Aorta (tissue), 5 donors: ENCODE measurements at regions not wholly inside any gene's neighbourhood (a gene's known extent, or its start where the extent isn't known, plus 50 kb on each side); places are given as distances from the start of the nearest gene placed in this dataset.

Experiments
- ATAC-seq: fragments of 200-7000 bp; cut with Tn5 transposase; one replicate; pipeline ENCODE4 v1.9.1; 2022; ENCODE audit warnings: moderate library complexity; ENCODE audit not compliant: low FRiP score
- DNase-seq, 2 donors: peaks; one replicate each; pipeline ENCODE4 v3.0.0-alpha.2; 2020
- H3K27ac ChIP-seq, 2 donors: one replicate each; pipeline ENCODE4 v1.5.1; 2013; ENCODE audit warnings: low read length in 2 of 2, mild to moderate bottlenecking in 2 of 2, moderate library complexity in 2 of 2, control low read depth in 1 of 2, inconsistent platforms in 1 of 2, low read depth in 1 of 2
- H3K27me3 ChIP-seq, 2 donors: one replicate each; pipeline ENCODE4 v1.6.1; 2013; ENCODE audit warnings: control low read depth in 1 of 2, low read length in 1 of 2, mild to moderate bottlenecking in 1 of 2, moderate library complexity in 1 of 2; ENCODE audit not compliant: insufficient read depth in 2 of 2, control insufficient read depth in 1 of 2
- H3K36me3 ChIP-seq, 2 donors: one replicate each; pipeline ENCODE4 v1.6.1; 2013; ENCODE audit warnings: control low read depth in 1 of 2, low read length in 1 of 2, mild to moderate bottlenecking in 1 of 2; ENCODE audit not compliant: insufficient read depth in 2 of 2, control insufficient read depth in 1 of 2
- H3K4me1 ChIP-seq, 2 donors: one replicate each; pipeline ENCODE4 v1.6.1; 2013; ENCODE audit warnings: low read length in 2 of 2, control low read depth in 1 of 2, mild to moderate bottlenecking in 1 of 2, moderate library complexity in 1 of 2; ENCODE audit not compliant: insufficient read depth in 2 of 2, control insufficient read depth in 1 of 2
- H3K4me3 ChIP-seq, 2 donors: one replicate each; pipeline ENCODE4 v1.5.1; 2013; ENCODE audit warnings: low read length in 2 of 2, control low read depth in 1 of 2, mild to moderate bottlenecking in 1 of 2
- H3K9me3 ChIP-seq: one replicate; pipeline ENCODE4 v1.6.1; 2013; ENCODE audit warnings: mild to moderate bottlenecking, low read length; ENCODE audit not compliant: control insufficient read depth
- WGBS, 2 donors: extraction: QIAGEN DNeasy Blood & Tissue Kit; methylation state at CpG; one replicate each; pipeline ENCODE4 v1.1.7; 2013; 5-methylcytosine and 5-hydroxymethylcytosine counted together
- intact Hi-C, 2 donors: fragments of 100-400 bp; cut with DNase I; formaldehyde crosslinking; loops; one replicate each; pipeline versions ENCODE4 v1.14.2 to v1.15.0; 2022
- donor health status: healthy with polysubstance abuse.
- donor health status: Bipolar disorder and iron deficiency.
- donor health status: DM: no; HTN: no; CAD: no.
- donor health status: DM: no; HTN: no; CAD: no.
- donor health status: DM: yes; HTN: yes; CAD: no.

DNA sequence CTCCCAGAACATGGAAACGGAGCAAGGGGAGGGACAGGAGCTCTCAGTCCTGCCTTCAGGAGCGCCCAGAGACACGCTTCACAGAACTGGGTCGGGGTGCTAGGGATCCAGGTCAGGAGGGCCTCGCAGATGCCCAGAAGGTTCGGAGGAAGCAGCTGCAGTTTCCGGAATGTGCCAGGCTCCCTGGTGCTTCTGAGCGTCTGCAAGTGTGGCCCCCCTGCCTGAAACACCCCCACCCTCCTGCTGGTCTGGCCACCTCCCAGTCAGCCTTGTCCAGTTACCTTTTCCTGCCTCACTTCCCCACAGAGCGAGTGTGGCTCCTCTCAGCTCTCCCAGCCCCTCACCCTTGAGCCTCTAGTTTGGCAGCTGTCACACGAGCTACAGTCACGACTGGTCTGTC, 88.3 kb upstream of the TAF1B start:
- WGBS, 2 donors, result 87% methylated on average over 11 of the region's 11 CpGs
- ATAC-seq (no peak), DNase-seq (no peak)
- intact Hi-C loops, result loop anchor here in 1 of 2 donors (5.0 kb wide), 1 partner anchor 123 kb away; the partner anchor contains the start of gene YWHAQ
- Histone ChIP-seq H3K9me3 (no peaks in the 10 kb centered on the region), H3K4me3 (no peak overlapping the region), H3K4me1 (no peaks in the 10 kb centered on the region), H3K27me3 (no peaks in the 10 kb centered on the region), H3K36me3 (no peaks in the 10 kb centered on the region), H3K27ac (no peak overlapping the region)

DNA sequence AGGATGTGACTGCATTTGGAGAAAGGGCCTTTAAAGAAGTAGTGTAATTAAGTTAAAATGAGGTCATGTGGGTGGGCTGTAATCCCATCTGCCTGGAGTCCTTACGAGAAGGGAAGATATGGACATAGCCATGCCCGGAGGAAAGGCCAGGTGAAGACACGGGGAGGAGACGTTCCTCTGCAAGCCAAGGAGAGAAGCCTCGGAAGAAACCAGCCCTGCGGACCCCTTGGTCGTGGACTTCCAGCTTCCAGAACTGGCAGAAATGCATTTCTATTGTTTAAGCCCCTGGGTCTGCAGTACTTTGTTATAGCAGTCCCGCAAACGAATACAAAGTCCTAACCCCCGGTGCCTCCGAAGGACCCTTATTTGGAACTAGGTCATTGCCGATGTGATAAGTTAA, 87.6 kb upstream of the TAF1B start:
- H3K36me3 ChIP-seq, result no peaks in the 10 kb centered on the region
- intact Hi-C loops, result loop anchor here in 1 of 2 donors (5.0 kb wide), 1 partner anchor 123 kb away; the partner anchor contains the start of gene YWHAQ
- no peaks in the 10 kb centered on the region for H3K9me3 ChIP-seq
- WGBS, 2 donors, result 97 to 98% methylated on average over 12 of the region's 12 CpGs
- DNase-seq, result no peak
- H3K4me1 ChIP-seq, result no peaks in the 10 kb centered on the region
- no peaks in the 10 kb centered on the region for H3K27me3 ChIP-seq
- no peak for ATAC-seq
- H3K4me3 ChIP-seq, result no peak overlapping the region
- H3K27ac ChIP-seq, result no peak overlapping the region

- intact Hi-C loops, result loop anchor here in 1 of 2 donors (5.0 kb wide), 1 partner anchor 124 kb away; the partner anchor contains the start of gene YWHAQ
- Histone ChIP-seq H3K9me3 (no peaks in the 10 kb centered on the region), H3K36me3 (no peaks in the 10 kb centered on the region), H3K27ac (no peak overlapping the region), H3K4me3 (no peak overlapping the region), H3K27me3 (no peaks in the 10 kb centered on the region), H3K4me1 (no peaks in the 10 kb centered on the region)
- DNase-seq (peak in 1 of 2 donors; percentile 61), ATAC-seq (no peak)
- WGBS, 2 donors, result 88 to 89% methylated on average over 11 of the region's 11 CpGs
Measured at GRCh38 chr2:9756692-9757250, 86.5 kb upstream of the TAF1B start.

DNA sequence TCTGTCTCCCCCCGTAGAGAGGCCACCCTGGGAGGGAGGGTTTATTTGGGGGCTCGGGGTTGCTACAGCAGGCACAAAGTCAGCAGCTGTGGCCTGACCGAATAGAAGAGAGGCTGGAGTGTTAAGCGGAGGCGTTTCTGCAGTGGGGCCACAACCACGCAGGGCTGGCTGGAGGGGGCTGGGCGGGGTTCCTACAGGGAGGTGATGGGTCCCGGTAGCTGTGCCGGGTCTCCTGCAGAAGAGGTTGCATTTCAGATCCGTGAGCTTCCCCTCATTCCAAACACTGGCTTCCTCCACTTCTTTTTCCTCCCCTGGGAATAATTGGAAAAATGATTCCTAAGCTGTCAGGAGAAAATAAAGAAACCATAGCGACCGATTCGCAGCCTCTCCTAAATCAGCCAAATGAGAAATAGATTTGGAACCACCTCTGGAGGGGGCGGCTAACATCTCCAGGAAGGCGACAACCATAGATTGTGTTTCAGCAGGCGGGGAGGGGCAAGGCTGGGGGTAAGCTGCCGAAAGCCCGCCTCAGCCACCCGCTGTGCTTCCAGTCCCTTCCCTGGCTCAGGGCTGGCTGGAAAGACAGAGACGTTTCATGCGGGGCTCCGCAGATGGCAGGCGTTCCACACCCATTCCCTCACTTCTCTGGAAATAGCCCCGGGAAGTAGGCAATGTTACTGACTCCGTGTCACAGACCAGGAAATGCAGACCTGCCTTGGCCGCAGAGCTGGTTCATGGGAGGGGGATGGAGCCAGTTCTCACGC, 85.6 kb upstream of the TAF1B start:
- Histone ChIP-seq H3K27me3 (no peaks in the 10 kb centered on the region), H3K27ac (no peak overlapping the region), H3K4me3 (peak overlapping the region; percentile 10 to 28), H3K9me3 (no peaks in the 10 kb centered on the region), H3K36me3 (no peaks in the 10 kb centered on the region), H3K4me1 (no peaks in the 10 kb centered on the region)
- DNase-seq, result peak in 1 of 2 donors; percentile 46
- 5 to 6% methylated on average over 27 of the region's 27 CpGs for WGBS, 2 donors
- ATAC-seq, result peak; percentile 40
- intact Hi-C loops, result loop anchor here in 1 of 2 donors (5.0 kb wide), 1 partner anchor 125 kb away; the partner anchor contains the start of gene YWHAQ

DNA sequence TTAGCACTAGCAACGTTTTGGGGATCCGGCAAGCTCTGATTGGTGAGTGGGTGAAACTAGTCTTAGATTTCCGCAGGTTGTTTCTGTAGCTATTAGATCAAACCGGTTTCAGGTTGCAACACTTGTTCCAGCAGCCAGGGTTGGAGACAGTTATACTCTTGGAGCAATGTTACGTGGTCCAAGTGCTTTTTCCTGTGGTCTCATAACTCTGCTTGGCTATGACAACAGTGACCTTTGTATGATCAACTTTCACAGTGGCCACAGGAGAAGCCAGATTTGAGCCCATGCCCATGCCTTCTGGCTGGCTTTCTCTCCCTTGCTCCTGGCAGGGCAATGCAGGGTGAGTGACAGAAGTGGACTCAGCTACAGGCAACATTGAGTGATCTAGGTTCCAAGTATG, 84.5 kb upstream of the TAF1B start:
- no peak overlapping the region for H3K4me3 ChIP-seq
- no peaks in the 10 kb centered on the region for H3K4me1 ChIP-seq
- no peak for DNase-seq
- H3K27me3 ChIP-seq, result no peaks in the 10 kb centered on the region
- intact Hi-C loops, result loop anchor here in 1 of 2 donors (5.0 kb wide), 1 partner anchor 126 kb away; the partner anchor contains the start of gene YWHAQ
- 33 to 42% methylated on average over 5 of the region's 5 CpGs for WGBS, 2 donors
- H3K36me3 ChIP-seq, result no peaks in the 10 kb centered on the region
- no peak for ATAC-seq
- no peaks in the 10 kb centered on the region for H3K9me3 ChIP-seq
- no peak overlapping the region for H3K27ac ChIP-seq

GRCh38 chr2:9760069-9760901, 83.0 kb upstream of the TAF1B start:
- 87 to 89% methylated on average over 4 of the region's 4 CpGs for WGBS, 2 donors
- H3K4me1 ChIP-seq, result no peaks in the 10 kb centered on the region
- no peaks in the 10 kb centered on the region for H3K9me3 ChIP-seq
- no peak overlapping the region for H3K27ac ChIP-seq
- intact Hi-C loops, result no loop called here
- H3K4me3 ChIP-seq, result no peak overlapping the region
- no peak for ATAC-seq
- DNase-seq, result no peak
- no peaks in the 10 kb centered on the region for H3K36me3 ChIP-seq
- H3K27me3 ChIP-seq, result no peaks in the 10 kb centered on the region

GRCh38 chr2:9760902-9761228, 82.4 kb upstream of the TAF1B start:
- intact Hi-C loops, result no loop called here
- no peaks in the 10 kb centered on the region for H3K27me3 ChIP-seq
- H3K9me3 ChIP-seq, result no peaks in the 10 kb centered on the region
- ATAC-seq (no peak), DNase-seq (peak in 1 of 2 donors; percentile 37)
- H3K4me1 ChIP-seq, result no peaks in the 10 kb centered on the region
- no peak overlapping the region for H3K27ac ChIP-seq
- H3K4me3 ChIP-seq, result no peak overlapping the region
- no peaks in the 10 kb centered on the region for H3K36me3 ChIP-seq
- 80 to 94% methylated on average over 7 of the region's 7 CpGs for WGBS, 2 donors

- Histone ChIP-seq H3K4me3 (no peak overlapping the region), H3K4me1 (no peaks in the 10 kb centered on the region), H3K27me3 (no peaks in the 10 kb centered on the region), H3K36me3 (no peaks in the 10 kb centered on the region), H3K27ac (no peak overlapping the region), H3K9me3 (no peaks in the 10 kb centered on the region)
- DNase-seq (no peak), ATAC-seq (no peak)
- intact Hi-C loops, result no loop called here
- WGBS, 2 donors, result 96 to 98% methylated on average over 11 of the region's 11 CpGs
Measured at GRCh38 chr2:9761577-9761976, 81.7 kb upstream of the TAF1B start.
